Stimulated activated CD4-positive, alpha-beta T cell treated with anti-CD3 and anti-CD28 coated beads, Interleukin-12 subunit alpha, Interleukin-12 subunit beta, amount 100 ng/mL, for 4 hours (primary cell): ENCODE measurements at regions not wholly inside any gene's neighbourhood (a gene's known extent, or its start where the extent isn't known, plus 50 kb on each side); places are given as distances from the start of the nearest gene placed in this dataset.
"Not testable (repeated sequence)": the region's sequence is repeated elsewhere in the genome, so short reads cannot be mapped to it uniquely, and the experiment has no call there.

Experiments used
- DNase-seq: peaks from one replicate; pipeline ENCODE4 v3.0.0-alpha.2; 2020

DNA sequence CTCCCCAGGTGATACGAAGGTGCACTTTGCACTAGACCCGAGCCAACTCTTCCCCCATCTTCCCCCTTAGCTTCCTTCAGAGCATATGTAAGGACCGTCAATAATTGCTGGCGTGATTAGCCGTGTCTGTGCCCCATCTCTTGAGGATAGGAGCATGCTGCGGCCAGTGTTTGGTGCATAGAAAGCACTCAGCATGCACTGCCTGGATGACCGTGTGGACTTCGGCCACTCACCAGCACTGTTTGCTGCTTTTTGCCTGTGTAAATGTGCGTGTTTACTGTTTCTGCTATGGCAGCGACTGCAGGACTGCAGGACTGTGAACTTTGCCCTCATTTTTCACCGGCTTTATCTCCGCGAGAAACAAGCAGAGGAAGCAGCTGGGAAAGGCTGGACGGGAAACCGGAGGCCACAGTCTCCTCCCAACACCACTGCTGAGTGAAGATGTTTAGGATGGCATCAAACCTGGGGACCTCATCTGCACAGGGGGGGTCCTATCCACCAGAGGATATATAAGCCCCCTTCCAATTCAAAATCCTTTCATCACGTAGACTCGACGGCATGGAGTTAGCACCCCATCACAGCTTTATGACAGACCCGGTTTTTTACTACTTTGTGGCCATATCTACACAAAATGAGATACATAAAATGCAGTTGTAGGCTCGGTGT lies 150.6 kb upstream of the AFDN start:
- DNase-seq: no peak

DNA sequence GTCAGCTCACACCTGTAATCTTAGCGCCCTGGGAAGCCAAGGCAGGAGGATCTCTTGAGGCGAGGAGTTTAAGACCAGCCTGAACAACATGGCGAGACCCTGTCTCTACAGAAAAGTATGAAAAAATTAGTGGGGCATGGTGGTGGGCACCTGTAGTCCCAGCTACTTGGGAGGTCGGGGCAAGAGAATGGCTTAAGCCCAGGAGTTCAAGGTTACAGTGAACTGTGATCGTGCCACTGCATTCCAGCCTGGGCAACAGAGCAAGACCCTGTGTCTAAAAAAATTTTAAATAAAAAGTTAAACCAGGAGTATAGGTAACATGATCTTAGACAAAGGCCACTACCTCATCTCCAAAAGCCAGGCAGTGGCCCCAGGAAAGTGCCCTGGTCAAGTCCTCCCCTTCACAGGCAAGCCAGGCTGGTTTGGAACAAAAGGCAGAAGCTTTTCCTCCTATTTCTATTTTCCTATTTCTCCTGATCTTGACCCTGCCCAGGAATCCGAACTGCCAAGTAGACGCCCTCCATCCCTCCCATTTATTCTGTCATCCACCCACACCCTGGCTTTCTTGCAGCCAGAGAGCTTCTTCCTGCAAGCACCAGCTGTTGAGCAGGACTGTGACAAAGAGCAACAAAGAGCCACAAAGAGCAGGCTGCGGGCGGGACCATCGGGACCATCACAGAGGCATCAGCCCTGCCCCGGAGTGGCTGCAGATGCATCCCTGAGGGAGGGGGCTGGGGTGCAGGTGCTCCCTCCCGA lies 149.9 kb upstream of the AFDN start:
- DNase-seq: no peak

DNA sequence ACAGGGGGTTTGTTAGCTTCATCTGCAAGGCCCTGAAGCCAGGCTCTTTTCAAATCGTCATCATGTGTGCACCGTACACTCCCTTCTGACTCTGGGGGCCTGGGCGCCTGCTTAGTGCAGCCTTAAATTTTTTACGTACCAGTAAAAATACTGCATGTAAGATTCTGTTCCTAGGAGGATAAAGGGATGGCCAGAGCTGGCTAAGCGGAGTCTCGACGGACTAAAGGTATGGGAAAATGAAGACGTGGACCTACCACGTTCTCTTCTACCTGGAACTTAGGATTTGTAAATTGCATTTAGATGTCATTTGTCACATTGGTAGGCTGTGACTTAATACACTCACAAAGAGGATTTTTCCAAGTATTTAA lies 149.3 kb upstream of the AFDN start:
- no peak for DNase-seq

DNA sequence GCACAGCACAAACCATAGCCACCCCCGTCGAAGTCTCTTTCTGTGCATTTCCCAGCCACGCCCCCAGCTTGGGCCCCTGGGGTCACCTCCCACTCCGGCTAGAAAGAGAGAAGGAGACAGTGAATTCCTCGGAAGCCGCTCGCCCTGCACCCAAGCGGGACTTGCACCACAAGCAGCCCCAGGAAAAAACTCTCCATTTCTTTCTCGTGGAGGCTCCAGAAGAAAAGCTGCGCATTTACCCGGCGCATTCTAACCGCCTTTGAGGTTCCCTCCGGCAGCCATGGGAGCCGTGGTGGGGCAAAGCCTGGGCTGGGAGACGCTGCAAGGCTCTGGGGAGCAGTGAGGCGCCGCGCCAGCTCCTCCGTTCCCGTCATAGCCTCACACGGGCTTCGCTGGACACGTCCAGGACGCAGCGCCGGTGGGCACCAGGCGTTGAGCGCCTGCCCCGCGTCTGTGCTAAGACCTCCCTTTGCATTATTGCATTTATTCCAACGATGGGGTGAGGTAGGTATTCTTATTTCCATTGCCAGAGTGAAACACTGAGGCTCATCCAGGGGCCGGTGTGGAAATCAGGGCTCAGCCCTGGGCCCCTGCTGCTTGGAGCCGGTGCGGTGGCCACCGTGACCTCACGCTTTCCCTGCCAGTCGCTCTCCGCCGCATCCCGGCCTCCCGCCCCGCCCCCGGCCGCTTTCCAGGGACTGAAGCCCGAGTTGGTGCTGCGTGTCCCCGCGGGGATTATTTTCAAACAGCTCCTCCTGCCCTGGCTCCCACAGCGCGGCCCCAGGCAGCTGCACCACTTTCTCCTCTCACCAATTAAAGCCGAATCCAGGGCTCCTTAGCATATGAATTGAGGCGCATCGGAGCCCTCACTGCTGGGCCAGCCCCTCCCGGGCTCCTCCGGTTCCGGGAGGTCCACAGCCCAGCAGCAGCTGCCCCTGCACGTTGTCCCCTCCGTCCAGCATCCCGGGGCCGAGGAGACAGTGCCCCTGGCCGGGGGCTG lies 148.3 kb upstream of the AFDN start:
- DNase-seq: no peak

- no peak for DNase-seq
Measured at GRCh38 chr6:167679122-167679736, 147.5 kb upstream of the AFDN start.

- no peak for DNase-seq
Measured at GRCh38 chr6:167679790-167680604, 146.7 kb upstream of the AFDN start.

- no peak for DNase-seq
Measured at GRCh38 chr6:167680605-167681149, 146.0 kb upstream of the AFDN start.

GRCh38 chr6:167682125-167682524 lies 144.6 kb upstream of the AFDN start:
- DNase-seq: no peak

DNA sequence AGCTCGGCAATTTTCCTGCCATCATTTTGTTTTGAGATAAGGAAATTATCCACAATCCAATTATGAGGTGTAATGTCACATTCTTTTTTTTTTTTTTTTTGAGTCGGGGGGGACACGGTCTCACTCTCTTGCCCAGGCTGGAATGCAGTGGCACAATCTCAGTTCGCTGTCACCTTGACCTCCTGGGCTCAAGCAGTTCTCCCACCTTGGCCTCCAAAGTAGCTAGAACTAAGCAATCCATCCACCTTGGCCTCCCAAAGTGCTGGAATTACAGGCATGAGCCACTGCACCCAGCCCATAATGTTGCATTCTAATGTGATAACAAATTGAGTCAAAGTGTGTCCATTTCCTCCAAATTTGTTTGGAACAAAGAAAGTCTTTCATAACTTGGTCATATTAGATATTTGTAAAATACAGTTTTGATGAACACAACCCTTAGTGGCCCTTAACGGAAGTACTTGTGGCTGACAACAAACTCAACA lies 144.1 kb upstream of the AFDN start:
- DNase-seq: no peak

- DNase-seq: no peak
Measured at GRCh38 chr6:167683028-167683862, 143.5 kb upstream of the AFDN start.

- DNase-seq: no peak
Measured at GRCh38 chr6:167684276-167685104, 142.2 kb upstream of the AFDN start.

GRCh38 chr6:167685654-167686053 lies 141.1 kb upstream of the AFDN start:
- DNase-seq: no peak

DNA sequence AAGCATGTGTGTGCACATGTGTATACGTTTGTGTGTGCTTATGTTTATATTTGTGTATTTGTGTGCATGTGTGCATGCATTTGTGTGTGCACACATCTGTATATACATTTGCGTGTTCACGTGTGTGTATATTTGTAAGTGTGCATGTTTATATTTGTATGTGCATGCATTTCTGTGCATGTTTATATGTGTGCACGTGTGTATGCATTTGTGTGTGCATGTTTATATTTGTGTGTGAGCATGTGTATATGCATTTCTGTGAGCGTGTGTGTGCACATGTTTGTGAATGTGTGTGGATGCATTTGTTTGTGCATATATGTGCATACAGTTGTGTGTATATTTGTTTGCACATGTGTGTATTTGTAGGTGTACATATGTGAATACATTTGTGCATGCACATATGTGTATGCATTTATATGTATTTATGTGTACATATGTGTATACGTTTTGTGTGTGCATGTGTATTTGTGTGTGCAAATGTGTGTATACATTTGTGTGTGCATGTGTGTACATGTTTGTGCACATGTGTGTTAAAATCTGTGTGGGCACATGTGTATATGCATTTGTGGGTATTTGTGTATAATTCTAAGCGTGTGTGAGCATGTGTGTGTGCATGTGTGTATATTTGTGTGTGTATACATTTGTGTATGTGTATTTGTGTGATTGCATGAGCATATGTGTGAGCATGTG lies 140.4 kb upstream of the AFDN start:
- DNase-seq: no peak

DNA sequence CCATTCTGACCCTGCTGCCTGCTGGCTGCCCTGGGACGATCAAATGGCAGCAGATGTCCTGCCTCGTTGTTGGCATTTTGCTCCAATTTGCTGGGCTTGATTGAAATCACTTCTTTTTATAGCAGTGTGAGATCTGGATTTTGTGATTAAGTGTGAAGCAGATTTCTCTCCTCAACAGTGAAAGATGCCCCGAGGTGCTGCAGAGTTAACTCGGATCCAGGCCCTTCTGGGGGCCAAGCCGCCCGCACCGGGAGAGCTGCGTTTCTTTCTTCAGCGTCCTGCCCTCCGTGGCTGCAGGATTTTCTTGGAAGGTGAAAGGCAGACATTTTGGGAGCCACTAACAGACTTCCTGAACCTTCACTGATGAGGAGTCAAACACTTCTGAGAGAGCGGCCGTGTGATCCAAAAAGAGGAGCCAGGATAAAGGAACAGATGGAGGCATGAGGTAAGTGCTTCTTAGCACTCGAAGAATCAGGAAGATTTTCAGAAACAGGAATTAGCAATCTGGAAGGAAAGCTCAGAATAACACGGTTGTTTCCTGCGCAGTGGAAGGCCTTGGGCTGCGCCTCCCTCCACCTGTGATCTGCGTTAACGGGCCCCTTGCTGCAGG lies 139.5 kb upstream of the AFDN start:
- no peak for DNase-seq

GRCh38 chr6:167688123-167688522 lies 138.6 kb upstream of the AFDN start:
- no peak for DNase-seq

- no peak for DNase-seq
Measured at GRCh38 chr6:167689278-167689677, 137.4 kb upstream of the AFDN start.

DNA sequence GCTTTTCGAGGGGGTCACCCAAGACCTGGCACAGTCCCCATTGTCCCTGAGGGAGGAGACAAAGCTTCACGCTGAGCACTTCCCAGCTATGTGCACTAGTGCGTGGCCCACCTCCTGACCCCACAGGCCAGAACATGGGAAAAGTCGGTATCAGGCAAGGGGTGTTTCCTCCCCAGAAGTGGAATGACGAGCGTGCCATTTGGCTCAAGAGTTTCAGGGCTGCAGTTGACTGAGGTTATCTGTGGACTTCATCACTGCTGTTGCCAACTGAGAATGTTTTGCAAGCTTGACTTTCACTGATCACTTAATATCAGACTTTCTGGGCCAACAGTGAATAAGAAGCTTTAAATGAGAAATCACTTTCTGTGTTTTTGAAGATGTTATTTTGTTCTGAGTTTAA lies 137.0 kb upstream of the AFDN start:
- no peak for DNase-seq

- DNase-seq: not testable (repeated sequence)
Measured at GRCh38 chr6:167690167-167690922, 136.4 kb upstream of the AFDN start.
